ENCODE measurements at regions not wholly inside any gene's neighbourhood (a gene's known extent, or its start where the extent isn't known, plus 50 kb on each side); places are given as distances from the start of the nearest gene placed in this dataset.
A peak's percentile ranks its signal among the peaks of the same experiment; 100 is the strongest.
"Not testable (repeated sequence)": the region's sequence is repeated elsewhere in the genome, so short reads cannot be mapped to it uniquely, and the experiment has no call there.

DNA sequence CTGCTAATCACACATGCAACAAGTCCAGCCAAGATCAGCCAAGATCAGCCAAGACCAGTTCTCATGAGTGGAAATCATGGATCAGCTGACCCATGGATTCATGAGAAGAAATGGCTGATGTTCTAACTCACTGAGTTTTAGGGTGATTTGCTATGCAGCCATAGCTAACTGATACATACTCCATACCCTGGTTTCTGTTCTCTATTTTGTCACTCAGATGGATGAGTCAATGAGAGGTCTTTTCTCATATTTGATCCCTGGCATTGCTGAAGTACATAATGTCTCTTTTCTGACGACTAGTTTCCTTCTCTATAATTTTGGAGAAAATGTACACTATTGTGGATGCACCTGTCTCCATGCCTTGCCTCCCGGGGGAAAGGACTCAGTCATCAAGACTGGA is 118.4 kb upstream of the LY86 start:
- ATAC-seq (no peak), DNase-seq (no peak)
- intact Hi-C loops (cut with micrococcal nuclease) = no loop called here

DNA sequence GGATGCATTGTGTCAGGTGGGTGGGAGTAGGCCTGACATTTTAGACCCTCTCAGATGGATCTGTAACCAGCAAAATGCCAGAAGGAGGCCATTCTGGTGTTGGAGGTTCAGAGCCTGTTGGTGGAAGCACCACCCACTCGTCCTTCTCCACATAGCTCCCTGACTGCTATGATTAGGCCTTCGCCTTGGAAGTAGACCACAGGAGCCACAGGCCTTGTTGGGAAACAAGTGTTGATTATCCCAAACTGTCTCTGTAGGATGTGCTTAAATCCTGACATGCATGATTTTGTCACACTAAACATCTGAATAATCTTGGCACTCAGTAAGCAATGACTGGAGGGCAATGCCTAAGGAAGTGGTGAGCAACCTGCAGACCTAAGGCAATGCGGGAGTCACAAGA is 117.2 kb upstream of the LY86 start:
- DNase-seq (no peak), ATAC-seq (no peak)
- intact Hi-C loops (cut with micrococcal nuclease) = no loop called here

DNA sequence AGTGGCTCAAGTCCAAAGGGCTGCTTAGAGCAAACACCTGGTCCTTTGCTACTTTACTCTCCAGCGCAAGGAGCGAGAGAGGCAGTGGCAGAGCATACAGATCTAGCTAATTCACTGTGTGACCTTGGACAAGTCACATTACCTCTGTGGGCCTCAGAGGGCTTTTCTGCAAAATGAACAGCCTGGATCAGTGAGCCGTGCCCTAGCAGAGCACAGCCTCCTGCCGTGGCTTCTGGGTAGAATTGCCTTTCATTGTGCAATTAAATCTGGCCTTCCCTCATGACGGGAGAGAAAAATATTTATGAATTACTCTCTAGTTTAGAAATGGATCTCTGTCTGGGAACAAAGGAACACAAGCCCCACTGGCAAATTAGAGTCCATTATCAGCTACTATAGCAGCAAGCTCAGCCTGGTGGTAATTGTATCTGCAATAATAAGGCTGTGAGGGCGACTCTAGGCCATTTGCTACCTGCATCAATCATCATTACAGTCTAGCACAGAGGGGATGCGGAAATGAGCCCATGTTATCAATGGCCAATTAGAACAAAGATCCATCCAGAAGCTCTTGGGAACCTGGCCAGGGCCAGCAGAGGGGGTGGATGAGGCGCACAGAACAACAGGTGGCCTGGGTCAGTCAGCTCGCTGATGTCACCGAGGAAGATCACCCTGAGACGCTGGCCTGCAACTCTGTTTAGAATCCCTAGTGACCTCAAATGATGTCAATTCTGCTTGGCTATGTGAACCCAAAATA is 114.2 kb upstream of the LY86 start:
- intact Hi-C loops (cut with micrococcal nuclease) = no loop called here
- peak; percentile 48 for ATAC-seq
- DNase-seq = no peak

DNA sequence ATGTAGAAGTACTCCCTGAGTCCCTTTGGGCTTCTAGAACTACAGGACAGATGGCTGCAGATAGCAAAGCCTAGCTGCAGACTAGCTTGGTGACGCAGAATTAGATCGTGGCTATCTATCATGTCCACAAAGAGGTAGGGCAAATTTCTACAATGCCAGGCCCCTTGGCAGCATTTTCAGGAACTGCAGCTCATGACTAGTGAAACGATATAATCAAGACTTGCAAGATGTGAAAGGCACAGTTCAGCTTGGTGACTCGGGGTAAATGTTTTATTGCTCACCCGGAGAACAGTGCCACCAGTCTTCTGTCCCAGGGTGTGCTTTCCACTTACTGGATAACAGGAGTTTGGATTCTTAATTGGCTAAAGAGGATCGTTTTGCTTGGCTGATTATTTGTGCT is 108.7 kb upstream of the LY86 start:
- intact Hi-C loops (cut with micrococcal nuclease) = no loop called here
- ATAC-seq (peak; percentile 34), DNase-seq (no peak)

DNA sequence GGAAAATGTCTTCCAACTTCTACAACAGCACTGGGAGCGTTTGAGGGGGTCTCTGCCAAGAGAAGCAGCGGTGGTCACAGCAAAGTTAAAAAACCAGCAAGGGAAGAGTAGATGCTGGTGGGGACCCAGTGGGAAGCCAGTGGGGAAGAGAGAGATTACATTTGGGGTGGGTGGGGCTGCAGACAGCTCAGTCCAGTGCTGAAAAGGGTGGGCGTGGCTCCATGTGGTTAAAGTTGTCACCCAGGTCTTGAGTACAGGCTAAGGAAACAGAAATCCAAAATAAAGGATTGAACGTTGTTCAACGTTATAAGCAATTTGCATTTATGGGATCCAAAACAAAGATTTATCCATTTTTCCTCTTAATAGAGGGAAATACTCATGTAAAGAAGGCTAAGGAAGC is 106.3 kb upstream of the LY86 start:
- intact Hi-C loops (cut with micrococcal nuclease) = no loop called here
- DNase-seq (no peak), ATAC-seq (no peak)

DNA sequence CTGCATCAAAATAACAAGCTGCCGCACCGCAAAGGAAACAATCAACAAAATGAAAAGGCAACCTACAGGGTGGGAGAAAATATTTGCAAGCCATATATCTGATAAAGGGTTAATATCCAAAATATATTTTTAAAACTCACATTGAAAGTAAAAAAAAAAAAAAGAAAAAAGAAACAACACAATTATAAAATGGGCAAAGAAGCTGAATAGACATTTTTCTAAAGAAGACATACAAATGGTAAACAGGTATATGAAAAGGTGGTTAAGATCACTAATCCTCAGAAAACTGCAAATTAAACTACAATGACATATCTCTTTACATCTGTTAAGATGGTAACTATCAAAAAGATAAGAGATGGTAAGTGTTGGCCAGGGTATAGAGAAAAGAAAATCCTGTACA is 105.4 kb upstream of the LY86 start:
- no peak for DNase-seq
- intact Hi-C loops (cut with micrococcal nuclease) = no loop called here

DNA sequence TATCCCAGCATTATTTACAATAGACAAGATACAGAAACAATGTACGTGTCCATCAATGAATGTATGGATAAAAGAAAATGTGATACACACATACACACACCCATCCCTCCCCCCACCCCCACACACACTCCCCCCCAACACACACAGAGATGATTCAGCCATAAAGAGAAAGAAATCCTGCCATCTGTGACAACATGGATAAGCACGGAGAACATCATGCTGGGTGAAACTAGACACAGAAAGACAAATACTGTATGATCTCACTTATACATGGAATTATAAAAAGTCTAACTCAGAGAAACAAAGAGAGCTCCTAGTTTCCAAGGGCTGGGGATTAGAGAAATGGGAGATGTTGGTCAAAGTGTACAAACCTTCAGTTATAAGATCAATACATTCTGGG is 104.8 kb upstream of the LY86 start:
- DNase-seq = no peak

More for the DNA sequence above, 105.4 kb upstream of the LY86 start:
- no peak for ATAC-seq

DNA sequence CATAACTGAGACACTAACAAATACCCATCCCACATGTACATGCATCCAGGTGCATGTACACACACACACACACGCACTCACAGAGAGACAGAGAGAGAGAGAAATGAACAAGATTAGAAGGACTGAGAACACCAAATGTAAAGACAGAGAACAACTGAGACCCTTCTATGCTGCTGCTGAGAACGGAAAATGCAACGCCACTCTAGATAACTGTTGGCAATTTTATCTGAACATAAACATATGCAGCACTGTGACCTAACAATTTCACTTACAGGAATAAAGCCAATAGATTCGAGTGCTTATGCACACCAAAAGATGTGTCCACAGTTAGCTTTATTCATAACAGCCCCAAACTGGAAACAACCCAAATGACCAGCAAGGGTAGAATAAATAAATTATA is 103.8 kb upstream of the LY86 start:
- intact Hi-C loops (cut with micrococcal nuclease) = no loop called here
- ATAC-seq (no peak), DNase-seq (no peak)

More for the DNA sequence above, 104.8 kb upstream of the LY86 start:
- intact Hi-C loops (cut with micrococcal nuclease) = no loop called here
- no peak for ATAC-seq

DNA sequence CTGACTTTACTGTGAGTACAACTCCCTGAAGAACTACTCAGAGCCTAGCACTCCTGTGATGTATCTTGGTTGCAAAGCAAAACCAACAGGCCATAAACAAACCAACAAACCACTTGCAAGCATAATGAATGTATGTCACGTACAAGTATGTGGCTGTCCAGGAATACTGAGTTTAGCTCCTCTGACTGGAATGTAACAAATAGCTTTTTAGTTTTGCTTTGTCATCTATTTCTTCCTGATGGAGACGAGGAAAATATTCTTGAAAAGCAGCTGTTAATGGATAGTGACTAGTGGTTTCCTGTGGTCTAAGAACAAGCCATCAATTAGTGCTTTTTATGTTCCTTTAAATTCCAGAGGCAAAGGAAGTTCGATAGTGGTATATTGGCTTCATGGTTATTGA is 101.9 kb upstream of the LY86 start:
- intact Hi-C loops (cut with micrococcal nuclease) = no loop called here
- ATAC-seq = no peak
- no peak for DNase-seq

DNA sequence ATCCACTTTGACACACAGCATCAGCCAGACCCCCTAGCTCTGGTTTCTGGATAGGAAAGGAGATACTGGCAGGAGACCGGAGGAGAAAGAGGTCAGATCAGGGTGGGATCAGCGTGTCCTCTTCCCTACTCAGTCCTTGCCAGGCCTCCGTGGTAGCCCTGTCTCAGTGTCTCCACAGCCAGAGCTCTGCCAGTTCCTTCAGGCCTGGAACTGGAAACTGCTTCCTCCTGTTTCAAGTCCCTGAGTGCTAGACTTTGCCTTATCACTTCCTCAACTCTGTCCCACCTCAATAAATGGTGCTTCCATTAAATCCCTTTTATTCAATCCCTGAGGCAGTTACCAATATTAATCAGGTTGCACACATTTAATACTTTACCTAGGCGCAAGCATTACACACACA is 96.8 kb upstream of the LY86 start:
- intact Hi-C loops (cut with micrococcal nuclease) = no loop called here
- DNase-seq (no peak), ATAC-seq (peak; percentile 52)

DNA sequence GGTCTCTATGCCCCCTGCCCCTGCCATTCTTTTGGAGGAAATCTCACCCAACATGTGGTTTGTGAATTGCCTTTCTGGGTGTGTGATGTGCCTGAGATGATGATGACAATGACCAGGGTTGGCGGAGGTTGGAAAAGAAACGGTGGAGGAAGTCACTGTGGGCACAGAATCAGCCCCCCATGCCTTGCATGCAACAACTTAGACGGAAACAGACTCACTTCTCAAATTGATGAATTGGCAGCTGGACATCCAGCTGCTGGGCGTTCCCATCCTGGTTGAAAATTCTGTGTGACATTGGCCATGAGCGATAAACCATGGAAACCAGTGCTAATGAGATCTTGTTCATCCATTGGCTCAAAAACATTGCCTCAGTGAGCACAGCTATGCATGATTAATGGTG is 95.8 kb upstream of the LY86 start:
- ATAC-seq (peak; percentile 61), DNase-seq (no peak)
- intact Hi-C loops (cut with micrococcal nuclease) = no loop called here

DNA sequence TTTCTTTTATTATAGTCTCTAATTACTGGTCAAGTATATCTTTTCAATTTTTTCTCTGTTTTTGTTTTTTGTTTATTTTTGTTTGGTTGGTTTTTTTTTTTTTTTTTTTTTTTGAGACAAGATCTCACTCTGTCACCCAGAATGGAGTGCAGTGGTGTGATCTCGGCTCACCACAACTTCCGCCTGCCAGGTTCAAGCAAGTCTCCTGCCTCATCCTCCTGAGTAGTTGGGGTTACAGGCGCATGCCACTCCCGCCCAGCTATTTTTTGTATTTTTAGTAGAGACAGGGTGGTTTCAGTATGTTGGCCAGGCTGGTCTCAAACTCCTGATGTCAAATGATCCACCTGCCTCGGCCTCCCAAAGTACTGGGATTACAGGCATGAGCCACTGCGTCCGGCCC is 94.4 kb upstream of the LY86 start:
- intact Hi-C loops (cut with micrococcal nuclease); ATAC-seq; DNase-seq: not testable (repeated sequence)

DNA sequence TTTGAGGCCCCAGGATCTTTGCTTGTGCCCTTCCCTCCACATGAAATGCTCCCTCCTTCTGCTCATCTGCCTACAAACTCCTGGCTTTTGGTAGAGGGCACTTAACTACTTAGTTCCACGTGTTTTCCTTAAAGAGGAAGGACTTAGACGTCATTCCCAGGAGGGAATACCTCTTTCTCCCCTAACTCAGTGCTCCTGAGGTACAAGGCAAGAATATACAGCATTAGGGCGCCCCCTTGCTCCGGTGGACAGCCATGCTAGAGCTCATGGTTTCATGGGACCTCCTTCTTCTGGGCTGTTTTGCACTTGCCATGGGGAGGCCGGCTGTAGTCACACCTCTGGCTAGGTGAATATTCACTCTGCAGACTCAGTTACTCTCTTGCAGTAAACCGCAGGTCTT is 93.8 kb upstream of the LY86 start:
- peak; percentile 79 for ATAC-seq
- peak; percentile 74 for DNase-seq
- intact Hi-C loops (cut with micrococcal nuclease) = no loop called here

DNA sequence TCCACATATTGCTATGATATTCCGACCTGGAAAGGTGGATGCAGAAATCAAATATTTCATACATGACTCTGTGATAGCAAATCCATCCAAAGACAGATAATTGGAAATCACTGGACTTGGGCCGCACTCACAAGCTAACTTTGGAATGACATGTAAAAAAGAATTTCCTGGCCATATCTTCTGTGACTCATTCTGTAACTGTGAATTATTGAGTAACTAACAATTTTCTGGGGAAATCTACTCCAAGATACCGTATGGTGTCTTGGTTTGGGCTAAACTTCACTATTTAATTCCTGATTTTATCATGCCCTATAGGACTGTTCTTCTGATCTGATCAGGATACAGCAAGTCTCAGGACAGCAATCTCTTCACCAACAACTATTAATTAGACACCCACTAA is 92.7 kb upstream of the LY86 start:
- DNase-seq = no peak
- peak; percentile 29 for ATAC-seq
- intact Hi-C loops (cut with micrococcal nuclease) = no loop called here

DNA sequence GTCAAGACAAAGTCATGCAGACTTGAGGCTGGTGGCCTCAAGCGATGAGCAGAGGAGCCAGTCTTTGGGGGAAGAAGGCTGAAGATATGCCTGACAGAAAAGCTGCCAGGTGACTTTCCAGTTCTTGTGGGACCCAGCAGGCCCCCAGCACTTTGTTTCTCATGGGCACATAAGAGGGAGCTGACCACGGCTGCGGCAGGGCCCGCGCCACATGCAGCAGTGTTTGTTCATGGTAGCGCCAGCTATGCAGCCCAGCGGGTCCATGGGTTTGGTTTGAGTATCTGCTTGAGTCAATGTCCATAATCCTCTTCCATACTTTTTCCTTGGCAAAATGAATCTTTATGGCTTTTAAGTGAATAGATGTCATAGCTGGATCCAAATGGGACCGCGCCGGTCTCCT is 91.0 kb upstream of the LY86 start:
- no peak for ATAC-seq
- DNase-seq = no peak
- intact Hi-C loops (cut with micrococcal nuclease) = no loop called here

DNA sequence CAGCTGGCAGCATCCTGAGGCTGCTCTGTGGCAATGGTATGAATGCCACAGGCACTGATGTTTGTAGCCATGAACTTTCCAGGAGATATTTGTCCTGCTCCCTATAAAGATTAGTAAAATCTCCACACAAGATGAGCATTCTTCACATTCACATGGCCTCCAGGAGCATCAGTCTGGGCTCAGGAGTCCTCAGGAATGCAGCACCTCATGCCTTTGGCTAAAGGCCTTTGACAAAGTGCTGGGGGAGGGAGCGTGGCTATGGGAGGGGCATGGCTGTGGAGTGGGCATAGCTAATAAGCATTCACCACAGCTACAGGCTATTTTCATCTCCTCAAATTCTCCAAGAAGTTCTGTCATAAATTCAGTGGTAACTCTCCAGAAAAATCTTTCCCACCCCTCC is 90.5 kb upstream of the LY86 start:
- intact Hi-C loops (cut with micrococcal nuclease) = no loop called here
- DNase-seq (no peak), ATAC-seq (no peak)

DNA sequence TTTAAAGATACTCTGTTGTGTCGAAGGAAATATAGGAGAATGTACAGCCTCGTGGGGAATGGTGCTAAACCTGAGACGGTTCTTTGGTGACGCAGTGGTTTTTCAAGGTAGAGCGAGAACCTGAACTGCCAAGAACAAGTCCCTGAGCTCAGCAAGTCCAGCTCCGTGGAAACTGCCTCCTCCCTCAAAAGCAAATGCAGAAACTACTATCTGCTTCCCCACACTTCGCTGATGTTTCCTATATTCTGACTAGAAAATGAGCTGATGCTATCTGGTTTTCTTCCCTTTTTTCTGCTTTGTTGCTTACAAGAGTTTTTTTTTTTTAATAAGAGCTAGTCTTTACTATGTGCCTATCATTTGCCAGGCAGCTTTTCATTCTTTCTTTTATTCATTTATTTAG is 85.3 kb upstream of the LY86 start:
- no peak for DNase-seq
- intact Hi-C loops (cut with micrococcal nuclease) = no loop called here

DNA sequence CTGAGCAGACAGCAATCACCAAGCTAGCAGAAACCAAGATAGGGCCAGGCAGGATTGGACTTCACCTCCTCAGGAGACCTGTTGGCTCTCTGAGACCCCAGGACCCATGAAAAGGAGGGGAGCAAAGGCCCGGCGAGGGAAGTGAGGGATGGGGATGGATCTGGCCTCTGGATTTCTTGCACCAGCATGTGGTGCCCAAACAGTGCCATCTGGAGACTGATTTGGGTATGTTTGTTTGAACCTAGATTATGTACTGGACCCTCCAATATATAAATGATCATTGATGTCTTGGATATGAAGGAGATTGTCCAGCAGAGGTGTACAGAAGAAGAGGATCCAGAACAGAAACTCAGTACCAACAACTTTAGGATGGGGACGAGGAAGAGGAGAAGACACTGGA is 83.4 kb upstream of the LY86 start:
- intact Hi-C loops (cut with micrococcal nuclease) = no loop called here
- DNase-seq (no peak), ATAC-seq (no peak)

More for the DNA sequence above, 85.3 kb upstream of the LY86 start:
- peak; percentile 60 for ATAC-seq

DNA sequence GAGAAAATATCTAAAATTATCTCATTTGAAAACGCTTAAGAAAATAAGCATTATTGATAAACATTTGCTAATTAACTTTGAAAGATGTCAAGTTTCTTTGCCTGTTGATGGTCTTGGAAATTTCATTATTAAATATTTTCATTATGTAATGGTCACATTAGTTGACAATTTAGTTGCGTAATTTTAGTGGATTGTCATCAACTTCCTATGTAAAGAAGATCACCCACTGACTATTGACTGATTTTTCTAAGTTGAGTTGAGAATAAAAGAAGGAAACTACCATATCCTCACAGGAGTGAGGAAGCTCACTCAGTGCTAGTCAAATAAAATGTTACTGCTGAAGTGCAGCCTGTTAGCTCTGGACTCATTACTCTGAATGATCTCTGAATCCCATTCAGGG is 79.9 kb upstream of the LY86 start:
- no peak for ATAC-seq

DNA sequence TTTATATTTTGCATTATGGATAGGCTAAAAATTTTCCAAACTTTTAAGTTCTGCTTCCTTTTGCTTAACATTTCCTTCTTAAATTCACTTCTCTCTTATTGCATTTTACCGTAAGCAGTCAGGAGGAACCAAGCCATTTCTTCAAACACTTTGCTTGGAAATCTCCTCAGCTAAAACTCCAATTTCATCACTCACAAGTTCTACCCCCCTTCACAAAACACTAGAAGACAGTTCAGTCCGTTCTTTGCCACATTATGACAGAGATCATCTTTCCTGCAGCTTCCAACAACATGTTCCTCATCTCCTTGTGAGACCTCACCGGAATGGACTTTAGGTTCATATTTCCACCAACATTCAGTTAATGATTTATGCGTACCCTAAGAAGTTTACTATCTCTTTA is 79.2 kb upstream of the LY86 start:
- ATAC-seq (peak; percentile 45), DNase-seq (no peak)
- intact Hi-C loops (cut with micrococcal nuclease) = no loop called here

More for the DNA sequence above, 79.9 kb upstream of the LY86 start:
- DNase-seq = no peak
- intact Hi-C loops (cut with micrococcal nuclease) = no loop called here

DNA sequence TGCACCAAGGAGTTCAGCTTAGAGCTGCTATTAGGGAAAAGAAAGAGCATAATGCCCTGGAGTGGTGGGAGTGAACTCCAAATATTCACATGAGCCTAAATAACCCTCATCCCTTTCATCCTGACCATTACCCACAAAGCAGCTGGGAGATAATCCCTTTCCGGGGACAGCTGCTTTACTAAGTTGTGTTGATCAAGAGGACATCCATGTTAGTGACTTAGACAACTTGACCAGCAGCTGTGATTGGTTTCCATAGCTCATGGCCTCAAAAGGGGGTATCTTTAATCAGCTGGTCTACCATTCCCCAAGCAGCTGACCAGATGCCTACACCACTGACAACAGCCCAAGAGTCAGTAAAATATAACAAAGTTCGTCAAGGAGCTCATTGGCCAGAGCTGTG is 75.8 kb upstream of the LY86 start:
- intact Hi-C loops (cut with micrococcal nuclease) = no loop called here
- ATAC-seq = no peak
- no peak for DNase-seq
